ENCODE measurements at regions not wholly inside any gene's neighbourhood (a gene's known extent, or its start where the extent isn't known, plus 50 kb on each side); places are given as distances from the start of the nearest gene placed in this dataset.

DNA sequence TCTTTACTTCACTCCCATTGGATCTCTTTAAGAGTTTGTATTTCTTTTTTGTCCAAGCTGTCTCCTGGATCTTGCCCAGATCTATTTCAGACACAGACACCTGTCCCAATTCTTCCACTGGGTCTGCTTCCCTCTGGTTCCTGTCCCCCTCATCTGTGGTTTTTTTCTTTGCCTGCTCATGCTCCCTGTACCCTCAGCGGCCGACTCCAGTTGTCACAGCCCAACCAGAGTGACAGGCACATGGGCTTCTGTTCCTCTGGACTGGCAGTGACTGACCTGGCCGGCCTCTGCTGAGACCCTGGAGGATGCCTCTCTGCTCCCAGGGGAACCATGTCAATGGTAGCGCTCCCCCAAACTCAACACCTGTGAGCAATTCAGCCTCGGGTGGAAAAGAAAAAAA is 142.6 kb downstream of the WSCD1 start:
- DNase-seq (ENCODE audit: low spot score), result no peak

DNA sequence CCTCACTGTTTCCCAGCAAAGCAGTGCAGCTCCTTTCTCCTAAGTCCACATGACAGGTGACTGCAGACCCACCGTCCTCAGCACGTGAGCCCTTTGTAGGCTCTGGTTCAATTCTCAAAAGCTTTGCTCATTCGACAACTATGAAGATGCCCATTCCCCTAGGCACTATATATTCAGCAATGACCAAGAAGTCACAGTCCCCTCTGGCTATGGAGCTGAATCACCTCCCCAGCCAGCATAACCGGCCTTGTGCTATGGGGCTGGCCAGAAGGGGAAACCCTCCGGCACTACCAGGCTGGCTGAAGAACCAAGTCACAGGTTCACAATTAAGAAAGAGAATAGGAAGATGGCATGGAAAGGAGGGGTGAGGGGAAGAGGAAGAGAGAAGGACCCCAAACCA is 139.7 kb downstream of the WSCD1 start:
- no peak for DNase-seq (ENCODE audit: low spot score)

DNA sequence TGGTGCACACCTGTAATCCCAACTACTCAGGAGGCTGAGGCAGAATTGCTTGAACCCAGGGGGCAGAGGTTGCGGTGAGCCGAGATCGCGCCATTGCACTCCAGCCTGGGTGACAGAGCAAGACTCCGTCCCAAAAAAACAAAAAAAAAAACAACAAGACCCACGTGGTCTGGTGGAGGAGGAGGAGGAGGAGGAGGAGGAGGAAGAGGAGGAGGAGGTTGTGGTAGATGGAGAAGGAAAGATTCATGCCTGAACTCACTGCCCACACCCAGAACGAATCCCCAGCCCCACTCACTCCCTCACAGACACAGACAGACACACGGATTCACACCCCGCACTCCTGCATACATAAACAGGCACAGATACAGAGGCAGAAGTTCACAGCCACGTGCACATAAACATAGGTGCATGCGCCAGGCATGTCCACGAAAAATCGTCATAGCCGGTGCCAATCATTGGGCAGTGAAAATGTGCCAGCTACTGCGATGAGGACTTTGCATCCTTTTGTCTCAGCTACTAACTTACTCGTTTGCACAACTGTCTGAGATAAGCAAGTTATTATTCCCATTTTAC is 138.5 kb downstream of the WSCD1 start:
- no peak for DNase-seq (ENCODE audit: low spot score)

DNA sequence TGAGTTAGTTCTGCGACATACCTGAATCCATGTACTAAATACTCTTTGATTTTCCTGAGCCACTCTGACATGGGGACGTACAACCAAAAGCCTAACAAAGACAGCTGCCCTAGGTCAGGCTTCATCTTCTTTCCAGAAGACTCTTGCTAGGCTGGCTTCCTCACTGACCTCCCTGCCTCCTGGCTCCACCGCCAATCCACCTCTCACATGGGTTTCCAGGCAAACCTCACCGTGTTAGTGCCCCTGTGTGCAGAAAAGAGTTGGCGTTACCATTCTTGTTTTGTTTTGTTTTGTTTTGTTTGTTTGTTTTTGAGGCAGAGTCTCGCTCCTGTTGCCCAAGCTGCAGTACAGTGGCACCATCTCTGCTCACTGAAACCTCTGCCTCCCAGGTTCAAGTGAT is 135.3 kb downstream of the WSCD1 start:
- DNase-seq (ENCODE audit: low spot score), result no peak

DNA sequence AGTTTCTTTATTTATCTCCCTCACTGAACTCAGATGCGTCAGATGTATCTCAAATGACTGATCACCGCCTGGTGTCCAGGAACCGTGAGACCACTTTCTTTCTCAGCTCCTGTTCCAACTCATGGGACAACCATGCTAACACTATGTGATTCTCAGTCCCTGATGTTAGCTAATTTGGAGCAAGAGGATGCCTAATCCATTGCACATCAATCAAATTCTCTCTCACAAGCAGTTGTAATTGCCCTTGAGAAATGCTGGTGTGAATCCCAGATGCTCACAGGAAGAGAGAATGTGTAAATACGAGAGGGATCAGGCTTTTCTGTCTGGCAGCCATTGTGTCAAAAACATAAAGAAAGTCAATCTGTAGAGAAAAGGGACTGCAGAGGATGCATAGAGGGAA is 134.9 kb downstream of the WSCD1 start:
- DNase-seq (ENCODE audit: low spot score), result no peak

DNA sequence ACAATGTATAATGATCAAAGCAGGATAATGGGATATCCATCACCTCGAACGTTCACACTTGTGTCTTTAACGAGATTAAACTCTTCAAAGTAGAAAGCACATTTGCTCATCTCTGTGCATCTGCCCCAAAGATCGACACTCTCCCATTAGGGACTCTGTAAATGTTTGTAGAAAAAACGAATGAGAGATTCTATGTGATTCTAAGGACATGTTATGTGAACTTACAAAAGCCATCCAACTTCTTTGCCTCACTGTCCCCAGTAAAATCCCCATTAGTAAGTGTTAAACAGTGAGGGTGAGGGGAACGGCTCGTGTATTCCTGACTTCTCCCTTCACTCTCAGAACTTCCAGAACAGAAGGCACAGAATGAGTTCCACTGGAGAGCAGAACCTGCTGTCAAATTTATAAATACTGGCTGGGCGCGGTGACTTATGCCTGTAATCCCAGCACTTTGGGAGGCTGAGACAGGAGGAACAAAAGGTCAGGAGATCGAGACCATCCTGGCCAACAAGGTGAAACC is 134.1 kb downstream of the WSCD1 start:
- no peak for DNase-seq (ENCODE audit: low spot score)

DNA sequence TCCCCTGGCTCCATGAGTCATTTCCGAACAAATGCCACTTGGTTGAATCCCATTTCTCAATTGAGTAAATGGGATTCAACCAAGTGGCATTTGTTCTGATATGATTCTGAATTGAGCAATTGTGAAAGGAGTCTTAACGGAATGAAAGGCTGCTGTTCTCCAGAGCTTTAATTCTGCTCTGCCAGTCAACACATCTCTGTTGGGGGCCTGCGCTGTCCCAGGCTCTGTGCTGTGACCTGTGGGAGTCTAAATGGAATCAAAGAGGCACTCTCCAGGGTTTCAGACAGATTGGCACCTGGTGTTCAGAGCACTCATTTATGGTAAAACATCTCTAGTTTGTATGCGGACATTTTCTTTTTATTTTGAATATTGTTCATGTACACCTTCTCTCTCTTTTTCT is 126.2 kb downstream of the WSCD1 start:
- DNase-seq (ENCODE audit: low spot score), result no peak

DNA sequence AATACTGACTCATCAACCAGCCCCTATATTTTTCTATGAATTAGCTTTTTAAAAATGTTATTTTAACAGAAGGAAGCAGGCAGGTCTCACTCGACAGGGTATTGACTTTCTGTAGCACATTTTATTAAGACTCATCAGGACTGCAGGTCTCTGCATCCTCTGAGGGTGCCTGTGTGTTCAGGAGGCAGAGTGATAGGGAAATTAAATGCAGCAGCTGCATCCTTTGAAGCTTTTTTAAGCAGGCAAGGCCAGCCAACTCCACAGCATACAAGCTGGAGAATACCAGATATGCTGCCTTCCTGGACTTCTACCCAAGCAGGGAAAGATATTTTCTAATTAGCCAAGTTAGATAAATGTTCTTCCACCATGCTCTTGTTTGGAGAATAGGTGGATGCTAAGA is 124.9 kb downstream of the WSCD1 start:
- DNase-seq (ENCODE audit: low spot score), result no peak

DNA sequence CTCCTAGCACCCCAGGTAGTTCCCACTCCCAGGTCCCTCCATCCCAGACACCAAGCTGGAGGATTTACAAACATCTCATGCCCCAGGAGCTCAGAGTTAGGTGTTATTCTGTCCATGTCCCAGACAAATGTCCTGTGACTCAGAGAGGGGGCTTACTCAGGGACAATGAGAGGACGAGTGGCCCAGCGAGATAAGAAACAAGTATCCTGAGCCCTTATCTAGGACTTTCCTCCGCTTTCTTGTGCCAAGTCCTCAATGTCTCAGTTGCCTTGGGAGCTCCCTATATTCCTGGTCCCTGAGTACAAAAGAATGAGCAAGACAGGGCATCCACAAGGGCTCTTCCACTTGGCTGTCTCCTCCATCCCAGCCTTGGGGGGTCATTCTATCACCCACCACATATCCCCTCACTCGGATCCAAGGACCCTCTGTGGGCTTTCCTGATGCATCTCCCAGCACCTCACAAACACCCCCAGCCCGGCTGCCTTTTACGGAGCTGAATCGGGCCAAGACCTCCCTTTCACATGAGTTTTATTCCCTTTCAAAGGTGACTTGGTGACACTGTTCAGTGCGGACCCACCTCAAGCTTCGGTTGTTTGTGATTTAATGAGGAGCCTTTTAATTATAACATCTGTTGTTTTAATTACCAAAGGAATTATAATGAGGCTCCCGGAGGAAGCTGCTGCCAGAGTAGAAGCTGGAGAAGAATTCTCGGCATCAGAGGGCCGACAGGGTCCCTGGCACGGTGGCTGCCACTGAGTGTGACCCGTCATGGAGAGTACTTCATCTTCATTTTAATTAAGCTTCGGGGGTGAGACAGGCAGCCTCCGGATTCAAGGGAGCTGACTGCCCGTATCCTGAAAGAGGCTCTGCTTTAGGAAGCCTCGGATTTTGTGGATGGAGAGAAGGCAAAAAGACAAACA is 121.5 kb downstream of the WSCD1 start:
- DNase-seq (ENCODE audit: low spot score), result no peak

DNA sequence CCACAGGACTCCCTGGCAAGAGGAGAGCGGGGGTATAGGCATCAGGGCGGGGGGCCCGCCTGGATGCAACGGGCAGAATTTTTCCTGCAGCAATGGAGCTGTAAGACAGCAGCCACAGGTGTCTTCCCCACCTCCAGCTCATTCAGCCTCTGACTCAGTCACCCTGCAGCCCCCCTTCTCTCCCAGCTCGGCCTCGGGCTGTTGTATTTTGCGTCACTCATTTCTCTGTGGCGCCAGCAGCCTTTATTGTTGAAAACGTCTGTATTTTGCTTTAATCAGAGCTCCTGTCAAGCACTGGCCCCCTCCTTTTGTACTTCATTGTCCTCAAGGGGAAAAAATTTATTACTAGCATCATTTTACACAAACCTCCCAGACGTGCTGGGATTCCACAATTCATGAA is 117.7 kb downstream of the WSCD1 start:
- DNase-seq (ENCODE audit: low spot score), result no peak

DNA sequence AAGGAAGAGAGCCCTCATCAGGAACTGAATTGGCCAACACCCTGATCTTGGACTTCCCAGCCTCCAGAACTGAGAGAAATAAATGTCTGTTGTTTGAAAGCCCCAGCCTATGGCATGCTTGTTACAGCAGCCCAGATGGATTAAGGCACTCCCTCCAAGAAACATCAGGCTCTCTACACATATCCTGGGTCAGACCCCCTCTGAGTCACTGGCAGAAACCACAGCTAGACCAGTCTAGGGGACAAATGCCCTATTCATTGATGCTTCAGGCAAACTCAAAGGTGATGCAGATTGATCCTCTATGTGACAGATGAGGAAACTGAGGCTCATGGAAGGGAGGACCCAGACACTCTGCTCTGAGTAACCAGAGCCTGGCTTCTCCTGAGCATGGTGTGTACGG is 116.8 kb downstream of the WSCD1 start:
- DNase-seq (ENCODE audit: low spot score), result no peak

DNA sequence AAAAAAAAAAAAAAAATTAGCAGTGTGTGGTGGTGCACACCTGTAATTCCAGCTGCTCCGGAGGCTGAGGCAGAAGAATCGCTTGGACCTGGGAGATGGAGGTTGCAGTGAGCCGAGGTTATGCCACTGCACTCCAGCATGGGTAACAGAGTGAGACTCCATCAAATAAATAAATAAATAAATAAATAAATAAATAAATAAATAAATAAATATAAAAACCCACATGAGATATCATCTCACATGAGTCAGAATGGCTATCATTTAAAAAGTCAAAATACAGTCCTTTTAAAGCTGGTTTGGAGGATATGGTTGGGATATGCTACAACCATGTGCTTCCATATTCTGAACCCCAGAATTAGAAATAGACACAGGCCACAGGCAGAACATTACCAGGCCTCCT is 114.3 kb downstream of the WSCD1 start:
- DNase-seq (ENCODE audit: low spot score), result no peak

DNA sequence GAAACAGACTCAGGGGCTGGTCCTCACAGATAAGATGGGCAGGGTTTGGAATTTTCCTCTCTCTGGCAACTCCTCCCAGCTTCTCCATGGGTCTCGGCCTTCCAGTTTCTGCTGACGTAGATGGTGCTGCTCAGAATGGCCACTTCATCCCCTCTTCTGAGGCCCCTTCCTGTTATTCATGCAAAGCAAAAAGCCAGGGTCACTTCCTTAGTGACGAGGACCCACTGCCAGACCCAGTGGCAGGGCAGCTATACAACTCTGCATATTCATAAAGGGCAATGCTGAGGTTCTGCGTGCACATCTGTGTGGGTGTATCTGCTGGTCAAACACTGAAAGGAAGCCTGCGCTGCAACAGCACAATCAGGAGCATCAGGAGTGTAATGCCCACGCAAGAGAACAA is 108.8 kb downstream of the WSCD1 start:
- no peak for DNase-seq (ENCODE audit: low spot score)

DNA sequence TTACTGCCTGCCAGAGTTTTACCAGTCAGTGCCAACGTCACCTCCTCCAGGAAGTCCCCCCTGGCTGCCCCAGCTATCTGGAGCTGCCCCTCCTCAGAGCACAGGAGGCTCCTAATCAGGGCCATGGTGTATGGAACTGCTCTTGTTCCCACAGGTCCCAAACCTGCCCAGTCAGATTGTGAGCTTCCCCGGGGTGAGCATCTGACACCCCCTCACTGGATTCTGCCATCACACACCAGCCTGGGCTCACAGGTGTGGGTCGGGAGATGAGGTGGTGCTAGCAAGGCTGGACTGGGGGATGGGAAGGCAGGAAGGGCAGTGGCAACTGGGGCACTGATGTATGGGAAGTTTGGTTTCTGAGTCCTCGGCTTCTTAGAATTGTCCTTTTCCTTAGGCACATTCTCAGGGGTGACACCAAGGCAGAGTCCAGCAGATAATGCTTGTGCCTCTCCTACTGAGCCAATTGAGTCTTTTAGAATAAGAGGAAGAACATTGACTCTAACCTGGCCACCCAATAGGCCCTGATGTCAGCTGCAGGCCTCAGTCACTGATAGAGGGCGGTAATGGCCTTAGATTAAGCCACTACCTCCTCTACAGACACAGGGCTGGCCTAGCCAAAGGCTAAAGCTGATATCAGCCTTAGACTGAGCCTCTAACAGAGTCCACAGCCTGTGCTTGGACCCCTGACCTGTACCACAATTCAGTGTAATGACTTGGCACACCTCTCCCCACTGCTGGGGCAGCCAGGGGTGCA is 107.9 kb downstream of the WSCD1 start:
- no peak for DNase-seq (ENCODE audit: low spot score)

Measured in AG08396 (cell line).